ENCODE measurements at regions not wholly inside any gene's neighbourhood (a gene's known extent, or its start where the extent isn't known, plus 50 kb on each side); places are given as distances from the start of the nearest gene placed in this dataset.

DNA sequence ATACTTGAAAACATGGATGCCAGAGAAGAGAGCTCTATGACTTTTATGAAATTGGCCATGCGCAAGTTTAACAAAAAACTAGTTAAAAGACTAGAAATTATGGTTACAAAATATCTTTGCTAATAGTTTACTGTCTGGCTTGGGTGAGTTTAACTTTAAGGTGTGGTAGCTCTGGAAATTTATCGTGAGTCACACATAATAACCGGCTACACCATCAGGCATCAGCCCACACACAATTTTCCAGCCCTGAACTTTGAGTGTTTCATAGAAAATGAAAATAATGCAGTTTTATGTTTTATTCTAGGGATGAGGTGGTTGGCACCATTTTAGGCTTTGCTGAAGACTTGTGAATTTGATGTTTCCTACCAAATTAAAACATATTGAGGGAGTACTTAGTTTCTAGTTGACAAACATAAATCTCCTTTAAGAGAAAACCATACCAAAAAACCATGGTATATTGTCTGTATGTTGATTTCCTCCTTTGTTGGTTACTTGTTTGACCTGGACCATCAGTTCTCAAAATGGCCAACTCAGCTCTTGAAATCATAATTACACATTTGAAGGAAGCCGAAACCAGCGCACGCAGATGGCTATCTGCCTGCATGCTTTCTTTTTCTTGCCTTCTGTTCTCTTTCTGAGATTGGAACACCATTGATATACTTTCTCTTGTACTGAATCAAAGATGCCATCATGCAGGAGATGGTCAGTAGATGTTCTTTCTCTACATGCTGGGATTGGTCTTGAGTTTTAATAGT, 125.1 kb downstream of the AKAP11 start:
- H3K4me3 ChIP-seq (ENCODE audit: low read depth, low read length), result no peak overlapping the region
- TF ChIP-seq, protein P1, sequence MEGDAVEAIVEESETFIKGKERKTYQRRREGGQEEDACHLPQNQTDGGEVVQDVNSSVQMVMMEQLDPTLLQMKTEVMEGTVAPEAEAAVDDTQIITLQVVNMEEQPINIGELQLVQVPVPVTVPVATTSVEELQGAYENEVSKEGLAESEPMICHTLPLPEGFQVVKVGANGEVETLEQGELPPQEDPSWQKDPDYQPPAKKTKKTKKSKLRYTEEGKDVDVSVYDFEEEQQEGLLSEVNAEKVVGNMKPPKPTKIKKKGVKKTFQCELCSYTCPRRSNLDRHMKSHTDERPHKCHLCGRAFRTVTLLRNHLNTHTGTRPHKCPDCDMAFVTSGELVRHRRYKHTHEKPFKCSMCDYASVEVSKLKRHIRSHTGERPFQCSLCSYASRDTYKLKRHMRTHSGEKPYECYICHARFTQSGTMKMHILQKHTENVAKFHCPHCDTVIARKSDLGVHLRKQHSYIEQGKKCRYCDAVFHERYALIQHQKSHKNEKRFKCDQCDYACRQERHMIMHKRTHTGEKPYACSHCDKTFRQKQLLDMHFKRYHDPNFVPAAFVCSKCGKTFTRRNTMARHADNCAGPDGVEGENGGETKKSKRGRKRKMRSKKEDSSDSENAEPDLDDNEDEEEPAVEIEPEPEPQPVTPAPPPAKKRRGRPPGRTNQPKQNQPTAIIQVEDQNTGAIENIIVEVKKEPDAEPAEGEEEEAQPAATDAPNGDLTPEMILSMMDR (conservative IDR thresholded peaks at IDR 0.05; ENCODE audit: low read depth, low read length), result no peak

DNA sequence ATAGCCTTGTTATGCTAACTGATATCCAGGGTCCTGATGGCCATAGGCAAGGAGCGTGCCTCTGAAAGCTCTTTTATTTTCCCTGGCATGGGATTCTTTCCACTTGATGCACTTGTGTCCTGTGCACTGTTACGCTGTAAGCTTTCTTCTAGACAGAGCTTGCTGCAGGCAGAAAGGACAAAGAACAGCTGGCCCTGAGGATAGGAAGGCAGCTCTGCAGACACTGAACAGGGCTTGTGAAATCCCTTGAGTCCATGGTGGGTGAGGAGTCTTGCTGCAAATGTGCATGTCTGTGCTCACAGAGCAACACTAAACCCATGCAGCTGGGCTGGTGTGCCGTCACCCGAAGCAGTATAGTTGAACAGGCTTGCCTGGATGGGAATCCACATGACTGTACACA, 126.6 kb downstream of the AKAP11 start:
- H3K4me3 ChIP-seq (ENCODE audit: low read depth, low read length), result no peak overlapping the region
- DNase-seq (ENCODE audit: low read depth), result peak; percentile 25
- TF ChIP-seq, protein P1 (conservative IDR thresholded peaks at IDR 0.05; ENCODE audit: low read depth, low read length), result no peak

More for the DNA sequence above, 125.1 kb downstream of the AKAP11 start:
- DNase-seq (ENCODE audit: low read depth), result no peak

DNA sequence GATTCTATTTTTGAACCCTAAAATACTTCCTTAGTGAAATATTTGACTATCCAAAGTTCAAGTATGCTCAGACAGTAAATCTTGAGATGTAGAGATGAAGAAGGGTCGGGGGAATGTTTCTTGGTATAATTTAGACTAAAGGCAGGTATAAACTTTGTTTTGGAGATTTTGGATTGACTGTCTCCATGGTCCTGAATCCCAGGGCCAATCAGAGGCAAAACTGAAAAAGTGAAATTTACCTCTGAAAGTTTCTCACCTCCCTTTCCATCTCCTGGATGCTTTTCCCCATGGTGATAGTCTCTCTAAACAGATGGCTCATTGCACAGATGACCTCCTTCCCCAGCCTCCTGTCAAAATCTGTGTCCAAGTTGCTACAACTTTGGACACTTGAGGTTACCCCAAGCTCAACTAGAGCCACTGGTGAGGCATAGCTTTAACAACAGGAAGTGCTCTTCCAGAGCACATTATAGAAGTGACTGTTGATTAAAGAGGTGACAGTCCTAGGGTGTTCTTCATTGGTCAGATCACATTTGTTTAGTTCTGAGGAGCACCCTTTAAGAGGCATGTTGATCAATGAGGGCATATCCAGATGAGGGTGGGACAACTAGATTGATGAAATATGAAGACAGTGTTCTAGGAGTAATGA, 128.4 kb downstream of the AKAP11 start:
- H3K4me3 ChIP-seq (ENCODE audit: low read depth, low read length), result no peak overlapping the region
- no peak for DNase-seq (ENCODE audit: low read depth)
- TF ChIP-seq, protein P1 (conservative IDR thresholded peaks at IDR 0.05; ENCODE audit: low read depth, low read length), result no peak

DNA sequence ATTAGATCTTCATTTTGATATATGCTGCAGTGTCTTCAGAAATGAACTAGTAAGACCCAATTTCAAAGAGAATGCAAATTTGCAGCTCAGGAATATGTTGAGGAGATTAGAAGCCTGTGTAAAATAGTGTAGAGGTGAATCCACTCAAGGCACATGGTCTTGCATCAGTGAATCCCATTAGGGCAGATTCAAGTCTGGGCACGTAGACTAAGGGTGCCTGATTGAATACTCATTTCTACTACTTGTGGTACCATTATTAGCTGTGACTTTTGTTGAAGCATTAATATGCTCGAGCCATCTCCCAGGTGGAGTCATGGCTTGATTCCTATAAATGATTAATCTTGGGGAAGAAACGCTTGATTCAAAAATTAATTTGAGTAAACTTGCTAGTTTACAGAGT, 129.4 kb downstream of the AKAP11 start:
- DNase-seq (ENCODE audit: low read depth), result no peak
- TF ChIP-seq, protein P1 (conservative IDR thresholded peaks at IDR 0.05; ENCODE audit: low read depth, low read length), result no peak

DNA sequence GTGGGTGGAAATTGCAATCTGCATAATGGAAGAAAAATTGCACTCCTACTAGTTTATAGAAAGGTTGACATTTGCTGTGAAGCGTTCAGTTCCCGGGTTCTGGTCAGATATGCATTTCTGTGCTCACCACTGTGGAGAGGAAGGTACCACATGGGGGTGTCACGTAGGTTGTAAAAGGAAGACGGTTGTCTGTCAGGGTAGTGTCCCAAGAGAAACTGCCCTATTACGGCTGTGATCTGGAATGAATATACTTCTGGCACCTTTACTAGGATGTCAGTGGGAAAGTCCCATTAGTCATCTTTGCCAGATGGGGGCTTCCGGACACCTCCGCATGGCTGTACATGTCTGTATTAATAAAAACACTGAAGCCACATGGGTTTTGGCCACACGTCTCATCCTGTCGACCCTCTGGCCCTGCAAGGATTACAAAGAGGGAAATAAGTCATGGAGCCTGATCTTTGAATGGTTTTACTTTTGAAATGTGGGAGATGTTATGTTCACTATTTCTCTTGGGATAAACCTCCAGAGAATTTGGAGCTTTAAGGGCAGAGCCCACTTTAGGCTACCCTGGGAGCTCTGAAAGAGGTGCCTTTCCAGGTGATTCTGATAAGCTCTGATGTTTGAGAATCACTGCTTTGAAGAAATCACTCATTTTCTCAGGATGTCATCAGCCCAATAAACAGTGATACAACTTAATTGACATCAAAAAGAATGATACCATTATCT, 133.9 kb downstream of the AKAP11 start:
- no peak overlapping the region for H3K4me3 ChIP-seq (ENCODE audit: low read depth, low read length)
- peak; percentile 77 for DNase-seq (ENCODE audit: low read depth)
- TF ChIP-seq, protein P1 (conservative IDR thresholded peaks at IDR 0.05; ENCODE audit: low read depth, low read length), result no peak

More for the DNA sequence above, 129.4 kb downstream of the AKAP11 start:
- no peak overlapping the region for H3K4me3 ChIP-seq (ENCODE audit: low read depth, low read length)

DNA sequence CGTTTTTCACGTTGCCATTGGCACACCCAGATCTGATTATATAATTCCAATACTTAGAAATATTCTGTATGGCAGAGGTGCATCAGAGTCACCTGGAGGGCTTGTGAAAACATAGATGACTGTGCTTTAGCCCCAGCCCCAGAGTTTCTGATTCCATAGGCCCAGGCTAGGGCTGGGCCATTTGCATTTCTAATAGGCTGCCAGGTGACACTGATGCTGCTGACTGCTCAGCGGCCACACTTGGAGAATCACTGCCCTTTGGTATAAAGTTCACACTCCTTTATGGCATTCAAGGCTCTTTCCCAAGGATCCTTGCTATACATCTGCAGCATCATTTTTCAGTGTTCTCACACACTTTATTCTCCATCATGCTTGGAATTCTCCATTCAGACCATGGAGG, 137.1 kb downstream of the AKAP11 start:
- H3K4me3 ChIP-seq (ENCODE audit: low read depth, low read length), result no peak overlapping the region
- TF ChIP-seq, protein P1 (conservative IDR thresholded peaks at IDR 0.05; ENCODE audit: low read depth, low read length), result no peak
- no peak for DNase-seq (ENCODE audit: low read depth)

Data from choroid plexus epithelial cell (primary cell).